ENCODE measurements at regions not wholly inside any gene's neighbourhood (a gene's known extent, or its start where the extent isn't known, plus 50 kb on each side); places are given as distances from the start of the nearest gene placed in this dataset.
"Not testable (repeated sequence)": the region's sequence is repeated elsewhere in the genome, so short reads cannot be mapped to it uniquely, and the experiment has no call there.

- not testable (repeated sequence) for TF ChIP-seq CTCF (IDR thresholded peaks at IDR 0.05; ENCODE audit: borderline replicate concordance, extremely low read depth, low read length, poor library complexity, severe bottlenecking); EZH2 (IDR thresholded peaks at IDR 0.05; ENCODE audit: borderline replicate concordance, low read depth, low read length, severe bottlenecking)
Observed at GRCh38 chr6:74567923-74568290, 637.9 kb downstream of the COL12A1 start.
